Vagina (tissue), 2 donors: ENCODE measurements at regions not wholly inside any gene's neighbourhood (a gene's known extent, or its start where the extent isn't known, plus 50 kb on each side); places are given as distances from the start of the nearest gene placed in this dataset.

ENCODE experiments used
- POLR2A ChIP-seq, 2 donors: fragments of 450-650 bp; IDR thresholded peaks; one replicate each; pipeline ENCODE4 v1.6.1; 2017; ENCODE audit warnings: antibody characterized with exemption in 2 of 2, mild to moderate bottlenecking in 2 of 2, moderate library complexity in 2 of 2
- POLR2AphosphoS5 ChIP-seq, 2 donors: sonication (generic); formaldehyde crosslinking; IDR thresholded peaks; one replicate each; pipeline ENCODE4 v1.9.0; 2017; ENCODE audit warnings: antibody characterized with exemption in 2 of 2, mild to moderate bottlenecking in 2 of 2, low read depth in 1 of 2; ENCODE audit not compliant: insufficient read depth in 1 of 2

GRCh38 chr15:94666553-94666952 is 435.2 kb downstream of the MCTP2 start:
- TF ChIP-seq POLR2AphosphoS5 (IDR thresholded peaks at IDR 0.05; ENCODE audit: insufficient read depth in 1 of 2, low read depth in 1 of 2): no peak
- no peak for TF ChIP-seq POLR2A (IDR thresholded peaks at IDR 0.05)
